Occipital lobe (tissue), 1 donor: ENCODE measurements at regions not wholly inside any gene's neighbourhood (a gene's known extent, or its start where the extent isn't known, plus 50 kb on each side); places are given as distances from the start of the nearest gene placed in this dataset.

ENCODE experiments used
- DNase-seq: peaks from one replicate; lab custom pipeline; 2025; lab: John Stamatoyannopoulos, UW

GRCh38 chr3:166248784-166249183, 411.6 kb upstream of the BCHE start:
- no peak for DNase-seq

DNA sequence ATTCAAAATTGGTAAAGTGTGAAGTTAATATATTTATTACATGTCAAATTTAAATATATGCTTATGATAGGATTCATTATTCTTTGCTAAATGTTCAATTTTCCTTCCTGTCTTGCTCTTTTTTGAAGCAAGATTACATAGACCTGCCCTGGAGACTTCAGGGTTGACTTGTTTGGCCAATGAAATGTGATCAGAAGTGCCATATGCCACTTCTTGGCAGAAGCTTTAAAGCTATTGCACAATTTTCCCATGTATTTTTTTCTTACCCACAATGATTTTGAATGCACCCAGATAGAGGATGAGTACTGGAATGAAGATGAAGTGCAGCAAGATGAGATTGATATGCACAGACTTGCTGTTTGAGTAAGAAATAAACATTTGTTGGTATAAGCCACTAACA, 406.3 kb upstream of the BCHE start:
- no peak for DNase-seq

- no peak for DNase-seq
These were observed 385.9 kb upstream of the BCHE start for GRCh38 chr3:166223120-166223519.

DNA sequence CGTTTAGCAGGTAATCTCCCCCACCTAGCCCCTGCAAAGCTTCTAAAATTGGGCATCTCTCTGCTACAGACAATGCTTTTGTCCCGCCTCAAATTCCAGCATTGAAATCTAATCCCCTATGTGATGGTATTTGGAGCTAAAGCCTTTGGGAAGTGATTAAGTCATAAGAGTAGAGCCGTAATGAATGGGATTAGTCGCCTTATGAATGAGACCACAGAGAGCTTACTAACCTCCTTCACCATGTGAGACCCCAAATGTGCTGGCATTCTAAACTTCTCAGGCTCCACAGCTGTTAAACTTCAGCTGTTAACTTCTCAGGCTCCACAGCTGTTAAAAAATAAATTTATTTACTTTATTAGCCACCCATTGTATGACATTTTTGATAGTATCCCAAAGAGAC, 374.2 kb upstream of the BCHE start:
- no peak for DNase-seq

GRCh38 chr3:166209701-166210100, 372.5 kb upstream of the BCHE start:
- DNase-seq = no peak

DNA sequence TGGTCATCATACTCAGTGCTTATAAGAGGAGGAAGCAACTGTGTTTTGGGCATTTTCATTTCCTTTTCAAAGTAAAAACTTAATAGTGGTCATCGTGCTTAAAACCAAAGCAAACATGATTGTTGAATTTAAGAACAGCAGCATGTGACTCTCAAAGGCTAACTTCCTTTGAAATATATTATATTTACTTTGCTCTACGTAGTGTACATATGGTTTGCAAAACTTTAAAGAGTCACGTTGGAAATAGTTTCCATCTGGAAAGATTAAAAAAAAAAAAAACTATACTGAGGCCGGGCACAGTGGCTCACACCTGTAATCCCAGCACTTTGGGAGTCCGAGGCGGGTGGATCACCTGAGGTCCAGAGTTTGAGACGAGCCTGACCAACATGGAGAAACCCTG, 367.9 kb upstream of the BCHE start:
- DNase-seq = no peak

GRCh38 chr3:166201476-166201875, 364.3 kb upstream of the BCHE start:
- no peak for DNase-seq

DNA sequence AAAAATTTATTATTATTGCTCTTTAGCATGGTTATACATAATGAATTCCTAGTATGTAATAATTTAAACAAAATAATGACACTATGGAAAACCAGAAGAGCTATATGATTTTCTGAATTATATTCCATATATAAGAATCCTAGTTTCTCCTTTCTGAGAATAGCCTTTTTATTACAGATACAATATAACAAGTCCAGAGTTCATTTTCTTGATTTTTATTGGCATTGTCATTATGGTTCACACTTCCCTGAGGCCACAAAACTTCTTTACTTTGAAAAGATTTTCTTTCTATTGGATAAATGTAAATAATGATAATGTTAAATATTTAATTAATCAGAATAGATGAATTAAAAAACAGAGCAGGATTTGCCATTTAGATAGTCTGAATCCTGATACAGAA, 362.3 kb upstream of the BCHE start:
- no peak for DNase-seq

- DNase-seq = no peak
These were observed 358.6 kb upstream of the BCHE start for GRCh38 chr3:166195808-166196207.

- no peak for DNase-seq
These were observed 354.2 kb upstream of the BCHE start for GRCh38 chr3:166191411-166191810.

- no peak for DNase-seq
These were observed 353.1 kb upstream of the BCHE start for GRCh38 chr3:166190360-166190759.

DNA sequence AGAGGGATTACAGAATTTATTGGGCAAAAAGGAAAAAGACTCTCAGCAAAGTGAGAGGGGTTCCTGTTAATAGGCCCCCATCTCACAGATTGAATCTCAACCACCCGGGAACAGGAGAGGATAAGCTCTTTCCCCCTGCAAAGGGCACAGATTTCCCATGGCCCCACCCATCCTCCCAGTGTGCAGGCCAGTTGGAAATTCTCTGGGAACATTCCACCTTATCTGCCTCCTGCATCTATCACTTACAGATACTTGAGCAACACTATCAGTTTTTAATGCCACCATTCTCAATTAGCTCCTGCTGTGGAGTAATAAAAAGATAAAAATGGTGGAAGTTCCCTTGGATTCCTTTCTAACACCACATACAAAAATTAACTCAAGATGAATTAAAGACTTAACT, 350.0 kb upstream of the BCHE start:
- no peak for DNase-seq

DNA sequence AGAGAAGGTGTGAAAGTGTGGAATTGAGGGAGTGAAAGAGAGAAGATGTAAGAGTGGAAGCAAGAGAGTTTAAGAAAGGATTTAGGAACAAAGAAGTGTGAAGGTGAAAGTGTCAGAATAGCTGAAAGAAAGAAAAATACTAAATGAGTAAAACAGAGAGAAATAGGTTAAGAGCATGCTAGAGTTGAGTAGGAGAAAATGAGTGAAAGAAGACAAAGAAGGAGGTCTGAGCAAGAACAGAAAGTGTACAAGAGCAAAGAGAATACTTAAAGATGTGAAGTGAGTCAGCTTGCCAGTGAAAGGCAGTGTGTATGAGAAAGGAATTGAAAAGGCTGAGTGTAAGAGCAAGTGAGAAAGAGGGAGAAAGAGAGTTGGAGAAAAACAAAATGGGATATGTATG, 348.8 kb upstream of the BCHE start:
- DNase-seq = no peak

DNA sequence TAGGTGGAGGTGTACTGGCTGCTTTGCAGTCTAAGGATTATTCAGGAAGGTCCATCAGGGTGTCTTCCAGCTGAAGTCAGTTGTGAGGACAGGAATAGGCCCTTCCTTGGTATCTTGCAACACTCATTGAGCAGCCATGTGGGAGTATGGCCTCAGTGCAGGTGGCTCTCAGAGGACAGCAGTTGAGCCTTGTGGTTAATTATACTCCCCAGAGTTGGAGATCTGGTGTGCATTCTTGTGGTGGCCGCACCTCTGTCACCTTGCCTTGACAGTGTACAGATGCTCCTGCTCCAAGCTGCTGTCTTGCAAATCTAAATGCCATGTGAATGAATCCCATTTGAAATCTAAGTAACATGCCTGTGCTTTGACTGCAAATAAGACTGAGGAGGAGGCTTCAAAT, 339.9 kb upstream of the BCHE start:
- no peak for DNase-seq

GRCh38 chr3:166171695-166172094, 334.5 kb upstream of the BCHE start:
- DNase-seq = no peak

DNA sequence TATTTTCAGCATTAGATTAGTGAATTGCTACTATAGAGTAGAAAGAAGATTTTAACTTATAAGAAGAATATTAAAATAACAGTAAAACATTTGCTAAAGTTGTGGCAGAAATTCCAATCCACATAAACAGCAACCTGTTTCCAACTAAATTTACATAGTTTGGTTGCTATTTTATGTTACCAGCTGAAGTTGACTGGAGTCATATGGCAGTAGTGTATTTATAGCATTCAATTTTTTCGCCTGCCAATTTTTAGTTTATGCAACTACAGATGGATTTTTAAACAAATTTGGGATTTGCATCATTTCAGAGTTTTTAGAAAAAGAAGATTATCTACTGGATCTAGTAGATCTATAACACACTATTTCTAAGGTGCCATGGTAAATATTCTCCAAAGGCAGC, 332.5 kb upstream of the BCHE start:
- no peak for DNase-seq

DNA sequence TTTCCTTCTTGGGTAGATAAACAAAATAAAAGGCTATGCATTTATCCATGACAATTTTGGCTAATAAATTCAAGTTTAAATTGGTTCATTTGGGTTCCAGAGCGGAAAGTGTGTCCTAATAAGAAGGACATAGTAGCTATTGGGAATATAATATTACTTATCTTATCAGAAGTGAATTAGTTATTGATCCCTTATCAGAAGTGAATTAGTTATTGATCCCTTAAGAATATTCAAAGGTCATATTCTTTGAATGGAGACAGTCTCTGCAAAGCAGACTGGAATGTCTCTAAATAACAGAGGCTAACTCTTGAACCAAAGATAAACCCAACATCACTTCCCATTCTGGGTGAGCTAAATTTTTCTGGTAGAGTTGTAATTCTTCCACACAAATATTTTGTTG, 290.7 kb upstream of the BCHE start:
- DNase-seq = no peak

DNA sequence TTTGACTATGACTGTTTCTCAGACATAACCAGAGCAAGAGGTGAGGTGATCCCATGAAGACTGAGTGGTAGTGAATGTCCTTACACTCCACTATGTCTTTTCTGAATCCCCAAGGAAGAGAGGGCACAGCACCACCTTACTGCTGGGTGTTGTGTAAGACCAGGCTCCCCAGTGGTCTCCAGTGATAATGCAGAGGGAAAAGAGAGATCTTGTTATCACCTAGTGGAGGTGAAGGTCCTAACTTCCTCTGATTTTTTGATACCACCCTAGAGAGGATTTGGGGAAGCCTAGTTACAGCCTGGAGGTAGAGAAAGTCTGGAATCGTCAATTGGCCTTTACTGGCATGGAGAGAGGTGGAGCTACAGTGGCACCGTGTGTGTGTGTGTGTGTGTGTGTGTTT, 288.0 kb upstream of the BCHE start:
- no peak for DNase-seq

DNA sequence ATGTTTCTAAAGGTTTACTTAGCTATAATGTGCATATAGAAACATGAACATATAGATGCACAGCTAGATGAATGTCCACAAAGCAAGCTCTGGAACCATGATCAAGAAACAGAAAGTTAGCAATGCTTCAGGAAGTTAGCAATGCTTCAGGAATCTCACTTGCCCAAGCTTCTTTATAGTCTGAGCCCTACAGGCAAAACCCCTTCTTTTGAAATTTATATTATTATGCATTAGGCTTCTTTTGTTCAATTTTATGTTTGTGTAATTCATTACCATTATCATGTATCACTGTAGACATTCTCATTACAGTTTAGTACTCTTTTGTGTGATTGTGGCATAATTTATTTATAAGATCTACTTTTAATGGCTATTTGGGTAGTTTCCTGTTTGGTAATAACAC, 286.4 kb upstream of the BCHE start:
- DNase-seq = no peak

DNA sequence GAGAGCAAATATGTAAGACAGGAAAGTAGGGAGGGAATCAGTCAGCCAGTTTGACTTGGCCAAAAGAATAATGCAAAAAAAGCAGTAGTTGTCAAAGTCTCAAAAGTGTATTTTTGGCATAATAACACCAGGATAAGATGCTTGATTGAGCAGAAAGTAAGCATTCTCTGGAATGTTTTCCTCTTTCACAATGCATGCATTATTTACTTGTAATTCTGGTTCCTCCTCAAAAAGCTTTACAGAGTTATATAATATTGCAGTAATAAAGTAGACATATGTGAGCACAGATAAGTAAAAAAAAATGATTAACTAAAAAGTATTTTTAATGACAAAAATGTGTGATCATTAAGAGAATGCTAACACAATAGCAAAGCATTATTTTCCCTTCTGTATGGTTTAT, 285.9 kb upstream of the BCHE start:
- no peak for DNase-seq

GRCh38 chr3:166118049-166118448, 280.8 kb upstream of the BCHE start:
- DNase-seq = no peak

GRCh38 chr3:166114448-166114847, 277.2 kb upstream of the BCHE start:
- DNase-seq = no peak

- DNase-seq = no peak
These were observed 274.3 kb upstream of the BCHE start for GRCh38 chr3:166111562-166111961.

- no peak for DNase-seq
These were observed 272.9 kb upstream of the BCHE start for GRCh38 chr3:166110102-166110501.

DNA sequence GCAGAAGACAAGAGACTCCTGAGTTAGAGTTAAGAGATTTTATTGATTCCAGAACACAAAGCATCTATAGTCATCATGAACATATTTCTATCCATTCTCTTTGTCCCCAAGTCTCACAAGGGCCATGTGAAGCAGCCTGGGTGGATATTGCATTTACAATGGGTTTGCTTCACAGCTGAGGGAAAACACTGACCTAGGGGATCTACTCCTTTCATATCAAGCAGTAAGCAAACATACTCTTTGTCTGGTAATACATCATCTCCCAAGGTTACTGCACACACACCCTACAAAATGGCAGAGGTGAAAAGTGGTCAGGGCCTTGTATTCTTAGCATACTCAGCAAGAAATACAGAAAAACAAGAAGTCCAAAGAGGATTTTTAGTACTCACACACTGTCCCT, 267.7 kb upstream of the BCHE start:
- DNase-seq = no peak
